ENCODE measurements at regions not wholly inside any gene's neighbourhood (a gene's known extent, or its start where the extent isn't known, plus 50 kb on each side); places are given as distances from the start of the nearest gene placed in this dataset.

DNA sequence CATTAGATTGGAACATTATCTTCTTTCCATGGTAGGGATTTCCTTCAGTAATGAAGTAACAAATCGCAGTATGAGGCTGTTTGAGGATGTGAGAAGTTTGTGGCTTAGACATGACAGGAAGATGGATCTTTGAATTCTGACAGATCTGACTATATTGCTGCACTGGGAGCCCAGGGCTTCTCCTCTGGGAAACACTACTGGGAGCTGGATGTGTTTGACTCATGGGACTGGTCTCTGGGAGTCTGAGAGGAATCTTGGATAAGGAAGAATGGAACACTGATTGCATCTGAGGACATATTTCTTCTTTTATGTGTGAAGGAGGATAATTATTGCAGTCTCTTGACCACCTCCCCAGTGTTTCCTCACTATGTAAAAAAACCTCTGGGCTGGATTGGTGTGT lies 77.2 kb upstream of the ST6GAL2 start:
- Histone ChIP-seq H3K4me1 (no peaks in the 10 kb centered on the region), H3K36me3 (ENCODE audit: control insufficient read depth, insufficient read depth, low read length) (no peaks in the 10 kb centered on the region), H3K9me3 (no peaks in the 10 kb centered on the region), H3K4me3 (ENCODE audit: low read depth, low read length) (no peak overlapping the region), H3K27me3 (replicated peaks; ENCODE audit: control insufficient read depth, insufficient read depth, low read length) (no peaks in the 10 kb centered on the region)
- no peak for DNase-seq
- Mint-ChIP-seq H3K36me3 (ENCODE audit: insufficient read depth, unreplicated experiment) (no peaks in the 10 kb centered on the region), H3K4me1 (ENCODE audit: low read depth, unreplicated experiment) (no peaks in the 10 kb centered on the region), H3K4me3 (ENCODE audit: unreplicated experiment) (no peak overlapping the region), H3K9me3 (ENCODE audit: unreplicated experiment) (no peaks in the 10 kb centered on the region), H3K27ac (ENCODE audit: unreplicated experiment) (no peak overlapping the region), H3K27me3 (ENCODE audit: insufficient read depth, unreplicated experiment) (peaks cover 4% of the 10 kb centered on the region)
- intact Hi-C loops (cut with micrococcal nuclease; ENCODE audit: unreplicated experiment), result no loop called here
- no peak for TF ChIP-seq CTCF (IDR thresholded peaks at IDR 0.05; ENCODE audit: insufficient read depth in 1 of 2, low read depth in 1 of 2, low read length in 1 of 2, severe bottlenecking in 1 of 2, unreplicated experiment in 1 of 2)
- no TSS peak for BruUV-seq (replicated peaks)
- ChIA-PET CTCF (no interaction called here), POLR2A (no interaction called here)

- H3K27me3 ChIP-seq (replicated peaks; ENCODE audit: control insufficient read depth, insufficient read depth, low read length), result no peaks in the 10 kb centered on the region
- H3K9me3 ChIP-seq, result no peaks in the 10 kb centered on the region
- ChIA-PET CTCF (no interaction called here), POLR2A (no interaction called here)
- H3K36me3 ChIP-seq (ENCODE audit: control insufficient read depth, insufficient read depth, low read length), result no peaks in the 10 kb centered on the region
- H3K4me3 ChIP-seq (ENCODE audit: low read depth, low read length), result no peak overlapping the region
- H3K9me3 Mint-ChIP-seq (ENCODE audit: unreplicated experiment), result no peaks in the 10 kb centered on the region
- H3K36me3 Mint-ChIP-seq (ENCODE audit: insufficient read depth, unreplicated experiment), result no peaks in the 10 kb centered on the region
- DNase-seq, result no peak
- BruUV-seq (replicated peaks), result no TSS peak
- TF ChIP-seq CTCF (IDR thresholded peaks at IDR 0.05; ENCODE audit: insufficient read depth in 1 of 2, low read depth in 1 of 2, low read length in 1 of 2, severe bottlenecking in 1 of 2, unreplicated experiment in 1 of 2), result no peak
- intact Hi-C loops (cut with micrococcal nuclease; ENCODE audit: unreplicated experiment), result no loop called here
- H3K27me3 Mint-ChIP-seq (ENCODE audit: insufficient read depth, unreplicated experiment), result peaks cover 4% of the 10 kb centered on the region
- no peaks in the 10 kb centered on the region for H3K4me1 Mint-ChIP-seq (ENCODE audit: low read depth, unreplicated experiment)
- H3K4me3 Mint-ChIP-seq (ENCODE audit: unreplicated experiment), result no peak overlapping the region
- no peaks in the 10 kb centered on the region for H3K4me1 ChIP-seq
- H3K27ac Mint-ChIP-seq (ENCODE audit: unreplicated experiment), result no peak overlapping the region
These were observed 77.9 kb upstream of the ST6GAL2 start for GRCh38 chr2:106963893-106964292.

GRCh38 chr2:106965611-106966010 lies 79.6 kb upstream of the ST6GAL2 start:
- Mint-ChIP-seq H3K27ac (ENCODE audit: unreplicated experiment) (no peak overlapping the region), H3K4me3 (ENCODE audit: unreplicated experiment) (no peak overlapping the region), H3K36me3 (ENCODE audit: insufficient read depth, unreplicated experiment) (no peaks in the 10 kb centered on the region), H3K4me1 (ENCODE audit: low read depth, unreplicated experiment) (no peaks in the 10 kb centered on the region), H3K27me3 (ENCODE audit: insufficient read depth, unreplicated experiment) (peaks cover 4% of the 10 kb centered on the region), H3K9me3 (ENCODE audit: unreplicated experiment) (no peaks in the 10 kb centered on the region)
- H3K4me3 ChIP-seq (ENCODE audit: low read depth, low read length), result no peak overlapping the region
- DNase-seq, result no peak
- no peaks in the 10 kb centered on the region for H3K27me3 ChIP-seq (replicated peaks; ENCODE audit: control insufficient read depth, insufficient read depth, low read length)
- intact Hi-C loops (cut with micrococcal nuclease; ENCODE audit: unreplicated experiment), result no loop called here
- ChIA-PET CTCF (no interaction called here), POLR2A (no interaction called here)
- TF ChIP-seq CTCF (IDR thresholded peaks at IDR 0.05; ENCODE audit: insufficient read depth in 1 of 2, low read depth in 1 of 2, low read length in 1 of 2, severe bottlenecking in 1 of 2, unreplicated experiment in 1 of 2), result no peak
- H3K4me1 ChIP-seq, result no peaks in the 10 kb centered on the region
- H3K9me3 ChIP-seq, result no peaks in the 10 kb centered on the region
- H3K36me3 ChIP-seq (ENCODE audit: control insufficient read depth, insufficient read depth, low read length), result no peaks in the 10 kb centered on the region
- no TSS peak for BruUV-seq (replicated peaks)
